HepG2 (cell line): ENCODE measurements at regions not wholly inside any gene's neighbourhood (a gene's known extent, or its start where the extent isn't known, plus 50 kb on each side); places are given as distances from the start of the nearest gene placed in this dataset.

ENCODE experiments used
- ATF2 ChIP-seq: sonication (generic); formaldehyde crosslinking; IDR thresholded peaks from 2 replicates; pipeline ENCODE4 v1.4.0; 2020; ENCODE audit warnings: missing genetic modification reagents
- DRAP1 ChIP-seq: IDR thresholded peaks from 2 replicates; pipeline ENCODE4 v1.6.1; 2016; ENCODE audit warnings: missing genetic modification reagents, missing compliant biosample characterization
- GABPB1 ChIP-seq: IDR thresholded peaks from 2 replicates; pipeline ENCODE4 v1.6.1; 2016; ENCODE audit warnings: mild to moderate bottlenecking, missing genetic modification reagents, moderate library complexity, missing compliant biosample characterization
- MTERF4 ChIP-seq: sonication (generic); formaldehyde crosslinking; IDR thresholded peaks from 2 replicates; pipeline ENCODE4 v1.8.0; 2023; ENCODE audit warnings: mild to moderate bottlenecking, missing genetic modification reagents
- RBFOX2 ChIP-seq: fragments of 200-400 bp; formaldehyde crosslinking; IDR thresholded peaks from 2 replicates; pipeline ENCODE4 v1.6.1; 2017; ENCODE audit warnings: low read depth, mild to moderate bottlenecking, low read length
- REST ChIP-seq, 2 experiments: IDR thresholded peaks; 2 replicates each; pipeline ENCODE4 v1.6.1; 2011 to 2012; ENCODE audit warnings: low read length in 2 of 2, borderline replicate concordance in 1 of 2, low read depth in 1 of 2, mild to moderate bottlenecking in 1 of 2, moderate library complexity in 1 of 2
- SIX1 ChIP-seq: sonication (generic); formaldehyde crosslinking; IDR thresholded peaks from 2 replicates; pipeline ENCODE4 v1.4.0; 2020; ENCODE audit warnings: missing genetic modification reagents, borderline replicate concordance
- ZNF574 ChIP-seq: sonication (generic); formaldehyde crosslinking; IDR thresholded peaks from 2 replicates; pipeline ENCODE4 v1.4.0; 2020; ENCODE audit warnings: missing genetic modification reagents
- ZNF773 ChIP-seq: sonication (generic); formaldehyde crosslinking; IDR thresholded peaks from 2 replicates; pipeline ENCODE4 v1.4.0; 2020; ENCODE audit warnings: missing genetic modification reagents, borderline replicate concordance

GRCh38 chr7:112938863-112939573, 147.6 kb downstream of the GPR85 start (continued):
- TF ChIP-seq REST (IDR thresholded peaks at IDR 0.05; ENCODE audit: borderline replicate concordance in 1 of 2, low read depth in 1 of 2, low read length in 2 of 2), result 0 out of 4 replicates have a peak, but pooled peaks of 1 of the 2 experiments have one; percentile 16
- TF ChIP-seq GABPB1 (CRISPR knock-in tag), result no peak
- no peak for TF ChIP-seq ZNF574 (CRISPR knock-in tag)
- TF ChIP-seq RBFOX2, result no peak
- 0 out of 2 replicates have a peak, but pooled peaks have one; percentile 50 for TF ChIP-seq MTERF4
- TF ChIP-seq DRAP1 (CRISPR knock-in tag), result no peak
- 0 out of 2 replicates have a peak, but pooled peaks have one; percentile 35 for TF ChIP-seq ZNF773 (CRISPR knock-in tag)
- TF ChIP-seq ATF2, result no peak
- no peak for TF ChIP-seq SIX1
